ENCODE measurements at regions not wholly inside any gene's neighbourhood (a gene's known extent, or its start where the extent isn't known, plus 50 kb on each side); places are given as distances from the start of the nearest gene placed in this dataset.
"Not testable (repeated sequence)": the region's sequence is repeated elsewhere in the genome, so short reads cannot be mapped to it uniquely, and the experiment has no call there.

DNA sequence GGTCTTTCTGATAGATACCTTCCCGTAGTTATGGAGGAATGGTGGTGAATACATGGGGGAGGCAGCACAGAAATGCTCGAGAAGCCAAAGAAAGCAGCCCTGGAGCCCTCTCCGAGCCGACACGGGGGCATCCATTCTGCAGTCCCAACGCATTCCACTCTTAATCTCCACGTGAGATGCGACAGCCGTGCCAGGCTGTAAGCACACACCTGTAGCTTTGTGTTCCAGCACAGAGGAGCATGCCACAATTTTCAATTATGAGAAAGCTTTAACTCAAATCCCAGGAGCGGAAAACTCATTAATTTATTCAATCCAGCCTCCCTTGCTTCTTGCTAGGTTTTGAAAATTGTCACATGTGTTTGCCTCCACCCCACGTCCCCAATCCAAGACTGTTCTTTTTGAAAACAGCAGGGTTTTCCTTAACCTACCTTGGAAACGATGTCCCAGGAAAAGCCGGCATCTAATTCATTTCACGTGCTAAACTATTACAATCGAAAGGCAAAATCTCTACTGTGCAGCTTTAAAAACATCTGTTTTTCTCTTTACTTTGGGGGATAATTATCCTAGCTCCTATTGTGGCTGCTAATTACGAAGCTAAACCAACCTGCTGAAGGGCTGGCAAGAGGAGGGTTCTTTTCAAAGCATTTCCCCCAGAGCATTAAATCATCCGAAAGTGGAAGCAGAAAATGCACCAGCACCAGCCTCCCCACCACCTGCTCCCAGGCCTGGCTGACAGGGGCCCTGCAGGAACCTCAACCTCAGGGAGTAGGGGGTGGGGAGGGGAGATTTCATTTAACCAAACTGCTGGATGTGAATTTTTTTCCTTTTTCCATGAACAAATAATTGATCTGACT lies 56.0 kb upstream of the CHST15 start:
- Histone ChIP-seq H4K91ac (ENCODE audit: low read depth, low read length) (no peak overlapping the region), H3K9ac (ENCODE audit: low read length) (no peak overlapping the region), H2AK5ac (ENCODE audit: low read length) (no peak overlapping the region), H3K79me2 (ENCODE audit: control insufficient read depth, insufficient read depth, low read length, poor library complexity) (no peaks in the 10 kb centered on the region), H3K4me3 (ENCODE audit: low read depth, low read length) (no peak overlapping the region), H3K4me2 (ENCODE audit: low read length) (no peak overlapping the region), H3K18ac (ENCODE audit: low read length) (no peak overlapping the region), H3K23ac (ENCODE audit: low read length) (no peak overlapping the region), H4K12ac (ENCODE audit: low read depth, low read length) (no peak overlapping the region), H3K27me3 (ENCODE audit: insufficient read depth, low read length) (no peaks in the 10 kb centered on the region), H4K8ac (ENCODE audit: low read depth, low read length) (no peak overlapping the region), H2AFZ (ENCODE audit: insufficient read depth, low read length, poor library complexity) (no peak overlapping the region), H3K9me3 (ENCODE audit: insufficient read depth, low read depth, low read length) (peaks cover 4% of the 10 kb centered on the region), H3K27ac (ENCODE audit: low read depth, low read length) (no peak overlapping the region), H3K36me3 (ENCODE audit: control insufficient read depth in 1 of 2, insufficient read depth in 2 of 2, low read length in 2 of 2) (no peaks in the 10 kb centered on the region), H2BK5ac (ENCODE audit: low read depth, low read length, poor library complexity) (no peak overlapping the region), H3K14ac (ENCODE audit: low read length) (no peak overlapping the region), H3K4ac (ENCODE audit: low read depth, low read length) (no peak overlapping the region), H3K4me1 (ENCODE audit: control insufficient read depth in 1 of 2, insufficient read depth in 2 of 2, low read length in 2 of 2) (peaks cover 17 to 26% of the 10 kb centered on the region in 2 experiments), H2BK120ac (ENCODE audit: insufficient read depth, low read length, poor library complexity) (no peak overlapping the region), H3K79me1 (ENCODE audit: low read length) (peaks cover 10% of the 10 kb centered on the region), H2BK12ac (ENCODE audit: low read length) (no peak overlapping the region)
- WGBS (ENCODE audit: extremely low coverage, insufficient coverage, insufficient read length), result no CpG with 5 or more reads among the region's 17 CpGs
- no peak for DNase-seq

DNA sequence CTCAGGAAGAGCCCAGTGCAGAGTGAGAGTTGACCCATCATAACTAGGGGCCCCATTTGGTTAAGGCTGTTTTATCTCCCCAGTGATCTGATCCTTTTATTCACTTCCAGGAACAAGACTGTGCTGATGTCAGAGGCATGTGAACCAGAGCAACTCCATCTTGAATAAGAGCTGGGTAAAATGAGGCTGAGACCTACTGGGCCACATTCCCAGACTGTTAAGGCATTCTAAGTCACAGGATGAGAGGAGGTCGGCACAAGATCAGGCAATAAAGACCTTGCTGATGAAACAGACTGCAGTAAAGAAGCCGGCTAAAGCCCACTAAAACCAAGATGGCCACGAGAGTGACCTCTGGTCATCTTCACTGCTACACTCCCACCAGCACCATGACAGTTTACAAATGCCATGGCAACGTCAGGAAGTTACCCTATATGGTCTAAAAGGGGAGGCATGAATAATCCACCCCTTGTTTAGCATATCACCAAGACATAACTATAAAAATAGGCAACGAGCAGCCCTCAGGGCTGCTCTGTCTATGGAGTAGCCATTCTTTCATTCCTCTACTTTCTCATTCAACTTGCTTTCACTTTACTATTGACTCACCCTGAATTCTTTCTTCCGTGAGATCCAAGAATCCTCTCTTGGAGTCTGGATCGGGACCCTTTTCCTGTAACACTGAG lies 55.3 kb upstream of the CHST15 start:
- not testable (repeated sequence) for H3K23ac ChIP-seq (ENCODE audit: low read length); H4K91ac ChIP-seq (ENCODE audit: low read depth, low read length); H2AK5ac ChIP-seq (ENCODE audit: low read length); H3K9ac ChIP-seq (ENCODE audit: low read length); H2BK5ac ChIP-seq (ENCODE audit: low read depth, low read length, poor library complexity); H4K8ac ChIP-seq (ENCODE audit: low read depth, low read length); H3K79me1 ChIP-seq (ENCODE audit: low read length); H3K4me3 ChIP-seq (ENCODE audit: low read depth, low read length); H3K9me3 ChIP-seq (ENCODE audit: insufficient read depth, low read depth, low read length); H4K12ac ChIP-seq (ENCODE audit: low read depth, low read length); H3K18ac ChIP-seq (ENCODE audit: low read length); H2BK12ac ChIP-seq (ENCODE audit: low read length); H3K36me3 ChIP-seq (ENCODE audit: control insufficient read depth in 1 of 2, insufficient read depth in 2 of 2, low read length in 2 of 2); DNase-seq; H2AFZ ChIP-seq (ENCODE audit: insufficient read depth, low read length, poor library complexity); H3K27me3 ChIP-seq (ENCODE audit: insufficient read depth, low read length); H3K27ac ChIP-seq (ENCODE audit: low read depth, low read length); H3K79me2 ChIP-seq (ENCODE audit: control insufficient read depth, insufficient read depth, low read length, poor library complexity); H3K14ac ChIP-seq (ENCODE audit: low read length); H2BK120ac ChIP-seq (ENCODE audit: insufficient read depth, low read length, poor library complexity); H3K4ac ChIP-seq (ENCODE audit: low read depth, low read length); H3K4me2 ChIP-seq (ENCODE audit: low read length)
- H3K4me1 ChIP-seq (ENCODE audit: control insufficient read depth in 1 of 2, insufficient read depth in 2 of 2, low read length in 2 of 2), result peaks cover 17 to 23% of the 10 kb centered on the region in 2 experiments
- WGBS (ENCODE audit: extremely low coverage, insufficient coverage, insufficient read length), result no CpG with 5 or more reads among the region's 7 CpGs

DNA sequence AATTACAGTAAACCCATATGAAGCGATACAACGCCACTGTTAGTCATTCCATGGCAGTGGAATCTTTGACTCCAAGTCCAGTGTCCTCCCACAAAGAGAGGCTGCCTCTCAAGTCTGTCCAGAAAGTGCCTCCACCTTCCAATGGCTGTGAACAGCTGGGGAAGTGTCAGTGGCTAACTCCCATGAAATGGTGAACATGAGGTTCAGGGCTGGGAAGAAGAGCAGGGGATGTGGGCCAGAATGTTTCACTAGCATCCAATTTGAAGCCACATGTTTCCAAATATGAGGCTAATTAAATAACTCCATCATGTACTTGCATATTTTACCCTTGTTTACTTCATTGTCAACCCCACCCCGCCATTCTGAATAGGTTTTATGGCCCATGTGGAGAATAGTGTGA lies 53.1 kb upstream of the CHST15 start:
- Histone ChIP-seq H4K12ac (ENCODE audit: low read depth, low read length) (no peak overlapping the region), H3K27ac (ENCODE audit: low read depth, low read length) (no peak overlapping the region), H3K27me3 (ENCODE audit: insufficient read depth, low read length) (no peaks in the 10 kb centered on the region), H3K4me2 (ENCODE audit: low read length) (no peak overlapping the region), H3K4me1 (ENCODE audit: control insufficient read depth in 1 of 2, insufficient read depth in 2 of 2, low read length in 2 of 2) (peaks cover 0 to 3% of the 10 kb centered on the region in 2 experiments), H3K18ac (ENCODE audit: low read length) (no peak overlapping the region), H3K79me2 (ENCODE audit: control insufficient read depth, insufficient read depth, low read length, poor library complexity) (no peaks in the 10 kb centered on the region), H3K4me3 (ENCODE audit: low read depth, low read length) (no peak overlapping the region), H3K9me3 (ENCODE audit: insufficient read depth, low read depth, low read length) (no peaks in the 10 kb centered on the region), H3K23ac (ENCODE audit: low read length) (no peak overlapping the region), H3K14ac (ENCODE audit: low read length) (no peak overlapping the region), H2BK120ac (ENCODE audit: insufficient read depth, low read length, poor library complexity) (no peak overlapping the region), H4K8ac (ENCODE audit: low read depth, low read length) (no peak overlapping the region), H4K91ac (ENCODE audit: low read depth, low read length) (no peak overlapping the region), H2BK5ac (ENCODE audit: low read depth, low read length, poor library complexity) (no peak overlapping the region), H2AFZ (ENCODE audit: insufficient read depth, low read length, poor library complexity) (no peak overlapping the region), H3K9ac (ENCODE audit: low read length) (no peak overlapping the region), H3K36me3 (ENCODE audit: control insufficient read depth in 1 of 2, insufficient read depth in 2 of 2, low read length in 2 of 2) (no peaks in the 10 kb centered on the region), H2AK5ac (ENCODE audit: low read length) (no peak overlapping the region), H3K79me1 (ENCODE audit: low read length) (no peaks in the 10 kb centered on the region), H2BK12ac (ENCODE audit: low read length) (no peak overlapping the region), H3K4ac (ENCODE audit: low read depth, low read length) (no peak overlapping the region)
- WGBS (ENCODE audit: extremely low coverage, insufficient coverage, insufficient read length), result no CpG with 5 or more reads among the region's 3 CpGs
- DNase-seq, result no peak

DNA sequence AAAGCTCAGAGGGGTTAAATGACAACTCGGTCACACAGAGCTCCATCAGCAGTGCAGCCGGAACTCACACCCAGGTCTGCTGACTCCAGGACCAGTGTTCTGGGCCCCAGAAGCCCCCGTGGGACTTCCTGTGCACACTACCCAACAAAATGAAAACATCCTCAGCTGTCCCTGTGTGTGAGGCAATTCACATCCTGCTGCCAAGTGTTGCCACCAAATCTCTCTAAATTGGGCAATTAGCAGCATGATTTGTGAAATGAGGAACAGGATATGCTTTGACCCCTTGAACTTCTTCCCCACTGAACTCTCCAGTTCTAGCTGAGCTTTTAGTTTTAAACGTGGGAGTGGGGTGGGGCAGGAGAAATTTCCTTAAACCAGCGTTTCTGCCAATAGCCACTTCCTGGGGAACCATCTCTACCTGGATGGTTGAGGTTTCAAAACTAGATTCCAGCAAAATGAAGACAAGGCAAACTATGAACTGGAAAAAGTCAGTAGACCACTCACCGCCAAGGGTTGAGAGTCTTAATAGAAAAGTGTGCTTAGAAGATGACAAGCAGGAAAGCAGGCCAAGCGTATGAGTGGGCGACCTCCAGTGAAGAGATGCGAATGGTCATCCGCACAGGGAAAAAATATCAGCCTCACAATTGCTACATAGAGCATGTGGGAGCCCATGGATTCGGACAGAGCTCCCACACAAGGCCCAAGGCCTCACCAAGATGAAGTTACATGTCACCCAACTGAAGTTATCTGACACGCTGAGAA lies 51.9 kb upstream of the CHST15 start:
- H2AFZ ChIP-seq (ENCODE audit: insufficient read depth, low read length, poor library complexity), result no peak overlapping the region
- H3K79me1 ChIP-seq (ENCODE audit: low read length), result no peaks in the 10 kb centered on the region
- no peak overlapping the region for H4K12ac ChIP-seq (ENCODE audit: low read depth, low read length)
- no peak overlapping the region for H3K23ac ChIP-seq (ENCODE audit: low read length)
- H3K4me1 ChIP-seq (ENCODE audit: control insufficient read depth in 1 of 2, insufficient read depth in 2 of 2, low read length in 2 of 2), result peaks cover 0 to 3% of the 10 kb centered on the region in 2 experiments
- H3K4ac ChIP-seq (ENCODE audit: low read depth, low read length), result no peak overlapping the region
- H3K18ac ChIP-seq (ENCODE audit: low read length), result no peak overlapping the region
- H4K8ac ChIP-seq (ENCODE audit: low read depth, low read length), result no peak overlapping the region
- H2AK5ac ChIP-seq (ENCODE audit: low read length), result no peak overlapping the region
- H3K9me3 ChIP-seq (ENCODE audit: insufficient read depth, low read depth, low read length), result no peaks in the 10 kb centered on the region
- no peak overlapping the region for H2BK12ac ChIP-seq (ENCODE audit: low read length)
- no peak overlapping the region for H2BK120ac ChIP-seq (ENCODE audit: insufficient read depth, low read length, poor library complexity)
- no CpG with 5 or more reads among the region's 12 CpGs for WGBS (ENCODE audit: extremely low coverage, insufficient coverage, insufficient read length)
- H3K4me3 ChIP-seq (ENCODE audit: low read depth, low read length), result no peak overlapping the region
- no peak overlapping the region for H3K4me2 ChIP-seq (ENCODE audit: low read length)
- H3K36me3 ChIP-seq (ENCODE audit: control insufficient read depth in 1 of 2, insufficient read depth in 2 of 2, low read length in 2 of 2), result no peaks in the 10 kb centered on the region
- no peak overlapping the region for H4K91ac ChIP-seq (ENCODE audit: low read depth, low read length)
- no peak overlapping the region for H3K14ac ChIP-seq (ENCODE audit: low read length)
- DNase-seq, result peak in 1 of 2 donors; percentile 24
- no peak overlapping the region for H3K9ac ChIP-seq (ENCODE audit: low read length)
- no peaks in the 10 kb centered on the region for H3K27me3 ChIP-seq (ENCODE audit: insufficient read depth, low read length)
- no peak overlapping the region for H2BK5ac ChIP-seq (ENCODE audit: low read depth, low read length, poor library complexity)
- H3K27ac ChIP-seq (ENCODE audit: low read depth, low read length), result no peak overlapping the region
- H3K79me2 ChIP-seq (ENCODE audit: control insufficient read depth, insufficient read depth, low read length, poor library complexity), result no peaks in the 10 kb centered on the region
